Lung microvascular endothelial cell (primary cell): ENCODE measurements at regions not wholly inside any gene's neighbourhood (a gene's known extent, or its start where the extent isn't known, plus 50 kb on each side); places are given as distances from the start of the nearest gene placed in this dataset.

Experiments used
- DNase-seq, 2 donors: peaks; one replicate each; pipeline versions ENCODE4 v3.0.0 to v3.0.0-alpha.2; 2010; ENCODE audit warnings: low read depth in 2 of 2

DNA sequence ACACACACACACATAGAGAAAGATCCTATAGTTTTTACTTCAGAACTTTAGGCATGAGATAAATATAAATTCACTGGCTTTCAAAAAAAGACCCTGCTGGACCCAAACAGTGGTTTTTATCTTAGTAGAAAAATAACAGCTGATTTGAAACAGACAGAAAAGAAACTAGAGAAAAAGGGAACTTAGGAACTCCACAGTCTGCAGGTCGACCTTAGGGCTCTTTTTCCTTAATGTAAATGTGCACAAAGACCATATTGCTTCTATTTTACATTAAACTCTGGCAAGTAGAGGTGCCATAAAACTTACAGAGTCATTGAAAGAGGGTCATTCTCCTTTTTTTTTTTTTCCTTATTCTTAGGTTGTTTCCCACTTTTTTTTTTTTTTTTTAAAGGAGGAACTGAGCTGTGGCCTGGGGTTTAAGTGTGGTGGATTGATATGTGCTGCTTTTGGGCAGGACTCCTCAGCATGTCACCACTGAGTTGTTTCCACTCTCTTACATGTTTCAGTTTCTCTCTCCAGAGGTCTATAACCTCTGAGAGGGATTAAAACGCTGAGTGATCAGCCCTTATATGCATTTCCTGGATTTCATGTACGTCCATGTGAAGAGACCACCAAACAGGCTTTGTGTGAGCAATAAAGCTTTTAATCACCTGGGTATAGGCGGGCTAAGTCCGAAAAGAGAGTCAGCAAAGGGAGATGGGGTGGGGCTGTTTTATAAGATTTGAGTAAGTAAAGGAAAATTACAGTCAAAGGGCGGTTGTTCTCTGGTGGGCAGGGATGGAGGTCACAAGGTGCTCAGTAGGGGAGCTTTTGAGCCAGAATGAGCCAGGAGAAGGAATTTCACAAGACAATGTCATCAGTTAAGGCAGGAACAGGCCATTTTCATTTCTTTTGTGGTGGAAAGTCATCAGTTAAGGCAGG is 70.8 kb upstream of the PACRGL start:
- no peak for DNase-seq

DNA sequence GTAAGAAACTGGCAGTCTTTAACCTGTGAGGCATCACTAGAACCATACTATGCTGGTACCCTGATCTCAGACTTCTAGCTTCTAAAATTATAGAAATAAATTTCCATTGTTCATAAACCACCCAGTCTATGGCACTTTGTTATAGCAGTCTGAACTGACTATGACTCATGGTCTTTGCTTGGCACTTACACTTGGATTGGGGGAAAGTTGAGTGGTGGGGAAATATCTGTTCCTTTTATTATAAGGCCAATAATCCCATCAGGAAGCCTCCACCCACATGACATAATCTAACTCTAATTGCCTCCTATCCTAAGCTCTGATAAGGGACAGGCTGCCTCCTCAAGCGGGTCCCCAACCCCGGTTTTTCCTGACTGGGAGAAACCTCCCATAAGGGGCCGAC is 61.4 kb upstream of the PACRGL start:
- no peak for DNase-seq

DNA sequence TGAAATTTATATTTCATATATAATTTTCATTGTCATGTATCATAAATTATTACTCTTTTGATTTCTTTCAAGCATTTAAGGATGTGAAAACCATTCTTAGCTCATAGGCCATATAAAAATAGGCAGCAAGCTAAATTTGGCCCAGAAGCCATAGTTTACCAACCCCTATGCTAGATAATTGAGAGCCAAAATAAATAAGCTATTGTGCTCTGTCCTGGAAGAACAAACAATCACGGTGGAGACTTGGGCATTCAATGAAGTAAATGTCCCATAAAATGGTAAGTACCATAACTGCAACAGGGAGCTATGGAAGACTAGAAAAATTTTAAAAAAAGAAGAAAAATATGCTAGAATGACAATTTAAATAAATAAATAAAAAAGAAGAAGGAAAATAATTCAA is 60.9 kb upstream of the PACRGL start:
- DNase-seq = no peak

DNA sequence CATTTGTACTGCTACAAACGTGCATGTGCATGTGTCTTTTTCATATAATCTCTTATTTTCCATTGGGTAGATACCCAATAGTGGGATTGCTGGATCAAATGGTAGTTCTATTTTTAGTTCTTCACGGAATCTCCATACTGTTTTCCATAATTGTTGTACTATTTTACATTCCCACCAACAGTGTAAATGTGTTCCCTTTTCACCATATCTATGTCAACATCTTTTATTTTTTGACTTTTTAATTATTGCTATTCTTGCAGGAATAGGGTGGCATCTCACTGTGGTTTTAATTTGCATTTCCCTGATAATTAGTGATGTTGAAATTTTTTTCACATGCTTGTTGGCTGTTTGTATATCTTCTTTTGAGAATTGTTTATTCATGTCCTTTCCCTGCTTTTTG is 59.3 kb upstream of the PACRGL start:
- DNase-seq = no peak

DNA sequence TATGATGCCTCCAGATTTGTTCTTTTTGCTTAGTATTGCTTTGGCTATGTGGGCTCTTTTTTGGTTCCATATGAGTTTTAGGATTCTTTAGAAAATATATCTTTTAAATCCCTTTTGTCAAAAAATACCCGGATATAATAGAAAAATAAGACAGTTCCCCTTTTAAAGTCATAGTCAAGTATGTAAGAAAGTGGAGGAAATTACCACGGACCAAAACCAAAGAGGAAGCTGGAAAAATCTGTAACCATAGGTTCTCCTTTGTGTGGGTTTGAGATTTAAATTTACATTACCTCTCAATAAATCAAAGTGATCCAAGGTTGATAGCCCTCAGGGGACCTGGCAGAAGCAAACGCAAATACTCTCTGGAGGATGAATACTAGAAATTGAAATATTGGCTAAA is 58.3 kb upstream of the PACRGL start:
- DNase-seq = no peak

DNA sequence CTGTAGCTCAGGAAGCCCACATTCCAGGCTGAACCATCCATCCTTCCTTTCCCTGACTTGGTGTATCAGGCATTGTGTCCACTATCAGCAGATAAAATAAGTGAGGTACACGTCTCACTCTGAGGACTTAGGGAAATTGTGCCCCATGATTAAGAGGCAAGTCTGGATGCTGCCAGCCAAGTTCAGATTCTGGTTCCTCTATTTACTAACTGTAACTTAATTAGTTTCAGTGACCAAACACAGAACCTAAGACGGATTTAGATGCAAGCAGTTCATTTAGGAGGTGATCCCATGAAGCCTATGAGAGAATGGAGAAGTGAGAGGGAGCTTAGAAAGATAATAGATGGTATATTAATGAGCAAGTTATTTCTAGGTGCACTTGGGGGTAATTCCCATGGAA is 56.6 kb upstream of the PACRGL start:
- no peak for DNase-seq

DNA sequence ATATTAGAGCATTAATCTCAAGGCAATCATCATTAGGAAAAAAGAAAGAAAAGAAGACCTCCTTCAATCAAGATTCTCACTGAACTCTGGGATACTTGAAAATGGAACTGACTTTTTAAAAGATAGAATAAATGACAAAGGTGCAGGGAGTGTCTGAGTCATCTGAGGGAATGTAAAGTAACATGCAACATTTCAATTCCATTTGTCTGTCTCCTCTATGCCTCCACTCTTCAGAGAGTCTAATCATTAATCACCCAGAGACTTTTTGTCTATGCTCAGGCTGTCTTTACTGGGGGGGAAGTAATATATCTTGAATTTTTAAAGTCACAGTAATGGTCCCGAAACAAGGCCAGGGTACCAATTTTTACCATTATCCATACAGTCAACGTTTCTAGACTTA is 55.0 kb upstream of the PACRGL start:
- no peak for DNase-seq

DNA sequence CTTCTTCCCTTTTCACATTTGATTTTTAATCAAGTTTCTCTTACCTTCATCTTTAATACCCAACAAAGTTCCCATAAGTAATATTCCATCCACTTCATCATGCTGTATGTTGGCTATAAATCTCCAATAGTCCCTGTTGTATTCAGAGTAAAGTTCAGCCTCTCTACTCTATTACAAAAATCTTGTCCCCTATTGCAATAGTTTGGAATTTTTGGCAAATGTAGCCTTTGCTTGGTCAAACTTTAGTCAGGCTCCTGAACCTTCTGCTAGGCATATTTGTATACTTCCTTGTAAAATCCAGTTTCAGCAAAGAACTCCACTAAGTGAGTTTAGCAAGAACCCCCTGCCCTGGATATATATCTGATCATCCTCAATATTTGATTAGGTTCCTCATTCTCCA is 54.0 kb upstream of the PACRGL start:
- DNase-seq = no peak
